WTC11 (cell line): ENCODE measurements at regions not wholly inside any gene's neighbourhood (a gene's known extent, or its start where the extent isn't known, plus 50 kb on each side); places are given as distances from the start of the nearest gene placed in this dataset.

Experiments
- ATF2 ChIP-seq: sonication (generic); formaldehyde crosslinking; IDR thresholded peaks from 2 replicates; pipeline ENCODE4 v1.8.1; 2022; ENCODE audit warnings: low read depth, missing genetic modification reagents, borderline replicate concordance
- CBFB ChIP-seq: sonication (generic); formaldehyde crosslinking; IDR thresholded peaks from 2 replicates; pipeline ENCODE4 v1.8.1; 2022; ENCODE audit warnings: mild to moderate bottlenecking, low read depth, missing genetic modification reagents
- CTCF ChIP-seq: fragments of 200-600 bp; IDR thresholded peaks from 2 replicates; pipeline ENCODE4 v1.8.0; 2022; ENCODE audit warnings: antibody characterized with exemption
- ETV6 ChIP-seq: sonication (generic); formaldehyde crosslinking; IDR thresholded peaks from 2 replicates; pipeline ENCODE4 v1.8.1; 2022; ENCODE audit warnings: mild to moderate bottlenecking, missing genetic modification reagents
- FOXP1 ChIP-seq: sonication (generic); formaldehyde crosslinking; IDR thresholded peaks from 2 replicates; pipeline ENCODE4 v1.8.0; 2022; ENCODE audit warnings: missing genetic modification reagents, mild to moderate bottlenecking, moderate library complexity, borderline replicate concordance
- JAZF1 ChIP-seq: fragments of 250-450 bp; sonication (Bioruptor Pico); IDR thresholded peaks from 2 replicates; pipeline ENCODE4 v1.9.0; 2021; ENCODE audit warnings: moderate library complexity, mild to moderate bottlenecking, inconsistent platforms
- MAX ChIP-seq: sonication (generic); formaldehyde crosslinking; IDR thresholded peaks from 2 replicates; pipeline ENCODE4 v1.8.0; 2022; ENCODE audit warnings: mild to moderate bottlenecking, missing genetic modification reagents
- NFATC4 ChIP-seq: fragments of 250-450 bp; sonication (Bioruptor Pico); IDR thresholded peaks from 2 replicates; pipeline ENCODE4 v1.9.0; 2021; ENCODE audit warnings: mild to moderate bottlenecking
- NFYB ChIP-seq: sonication (generic); formaldehyde crosslinking; conservative IDR thresholded peaks from 2 replicates; pipeline ENCODE4 v1.8.0; 2022; ENCODE audit warnings: low read depth, missing genetic modification reagents
- NR1H2 ChIP-seq: sonication (generic); formaldehyde crosslinking; IDR thresholded peaks from 2 replicates; pipeline ENCODE4 v1.9.0; 2021; ENCODE audit warnings: mild to moderate bottlenecking, moderate library complexity, missing genetic modification reagents
- ZNF121 ChIP-seq: sonication (generic); formaldehyde crosslinking; IDR thresholded peaks from 2 replicates; pipeline ENCODE4 v1.8.0; 2023; ENCODE audit warnings: missing genetic modification reagents
- ZNF138 ChIP-seq: sonication (generic); formaldehyde crosslinking; conservative IDR thresholded peaks from 2 replicates; pipeline ENCODE4 v1.8.1; 2022; ENCODE audit warnings: mild to moderate bottlenecking, moderate library complexity, missing genetic modification reagents
- ZSCAN18 ChIP-seq: fragments of 250-450 bp; sonication (Bioruptor Pico); IDR thresholded peaks from 2 replicates; pipeline ENCODE4 v2.1.2; 2022; ENCODE audit warnings: mild to moderate bottlenecking, moderate library complexity

GRCh38 chr2:60125611-60126426 lies 427.6 kb downstream of the BCL11A start:
- no peak for TF ChIP-seq NFATC4
- no peak for TF ChIP-seq CTCF
- no peak for TF ChIP-seq MAX (CRISPR knock-in tag)
- no peak for TF ChIP-seq NR1H2 (CRISPR knock-in tag)
- no peak for TF ChIP-seq ATF2 (CRISPR knock-in tag)
- TF ChIP-seq ZNF121 (CRISPR knock-in tag): no peak
- no peak for TF ChIP-seq NFYB (CRISPR knock-in tag)
- no peak for TF ChIP-seq FOXP1
- no peak for TF ChIP-seq ETV6 (CRISPR knock-in tag)
- no peak for TF ChIP-seq JAZF1 (CRISPR knock-in tag)
- TF ChIP-seq CBFB (CRISPR knock-in tag): no peak
- TF ChIP-seq ZNF138 (CRISPR knock-in tag): no peak
- TF ChIP-seq ZSCAN18 (CRISPR knock-in tag): no peak
